Astrocyte of the cerebellum (primary cell): ENCODE measurements at regions not wholly inside any gene's neighbourhood (a gene's known extent, or its start where the extent isn't known, plus 50 kb on each side); places are given as distances from the start of the nearest gene placed in this dataset.

Experiments used
- DNase-seq: peaks from one replicate; pipeline ENCODE4 v3.0.0-alpha.2; 2011; ENCODE audit warnings: low read depth
- H3K4me3 ChIP-seq: 2 replicates; pipeline ENCODE4 v1.5.1; 2011; ENCODE audit warnings: mild to moderate bottlenecking, low read depth, low read length, moderate library complexity
- in situ Hi-C: cut with HindIII; loops from 2 replicates; pipeline ENCODE4 v1.10.0; 2017; ENCODE audit warnings: low sequenced_read_pairs
- TF ChIP-seq, protein P1 (sequence below): IDR thresholded peaks from 2 replicates; pipeline ENCODE4 v1.5.1; 2012; ENCODE audit warnings: low read length, low read depth, moderate library complexity, mild to moderate bottlenecking; ENCODE audit errors: missing control alignments

DNA sequence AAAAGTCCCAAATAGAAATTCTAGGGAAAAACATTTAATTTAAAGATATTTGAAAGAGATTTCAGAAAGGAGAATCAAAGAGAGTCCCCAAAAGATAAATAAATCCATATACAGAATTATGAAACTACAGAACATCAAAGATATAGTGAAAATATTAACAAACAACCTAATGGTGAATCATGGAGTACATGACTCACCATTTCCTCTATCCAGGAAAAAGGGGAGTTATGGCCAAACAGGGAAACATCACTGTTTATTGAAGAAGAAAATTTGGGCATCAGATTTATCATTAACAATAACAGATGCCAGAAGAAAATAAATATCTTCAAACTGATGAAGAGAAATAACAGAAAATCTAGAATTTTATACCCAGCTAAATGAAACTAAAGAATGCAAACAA, 448.3 kb downstream of the CDH2 start:
- no peak for DNase-seq
- in situ Hi-C loops = no loop called here
- TF ChIP-seq, protein P1, sequence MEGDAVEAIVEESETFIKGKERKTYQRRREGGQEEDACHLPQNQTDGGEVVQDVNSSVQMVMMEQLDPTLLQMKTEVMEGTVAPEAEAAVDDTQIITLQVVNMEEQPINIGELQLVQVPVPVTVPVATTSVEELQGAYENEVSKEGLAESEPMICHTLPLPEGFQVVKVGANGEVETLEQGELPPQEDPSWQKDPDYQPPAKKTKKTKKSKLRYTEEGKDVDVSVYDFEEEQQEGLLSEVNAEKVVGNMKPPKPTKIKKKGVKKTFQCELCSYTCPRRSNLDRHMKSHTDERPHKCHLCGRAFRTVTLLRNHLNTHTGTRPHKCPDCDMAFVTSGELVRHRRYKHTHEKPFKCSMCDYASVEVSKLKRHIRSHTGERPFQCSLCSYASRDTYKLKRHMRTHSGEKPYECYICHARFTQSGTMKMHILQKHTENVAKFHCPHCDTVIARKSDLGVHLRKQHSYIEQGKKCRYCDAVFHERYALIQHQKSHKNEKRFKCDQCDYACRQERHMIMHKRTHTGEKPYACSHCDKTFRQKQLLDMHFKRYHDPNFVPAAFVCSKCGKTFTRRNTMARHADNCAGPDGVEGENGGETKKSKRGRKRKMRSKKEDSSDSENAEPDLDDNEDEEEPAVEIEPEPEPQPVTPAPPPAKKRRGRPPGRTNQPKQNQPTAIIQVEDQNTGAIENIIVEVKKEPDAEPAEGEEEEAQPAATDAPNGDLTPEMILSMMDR = no peak
- H3K4me3 ChIP-seq = no peak overlapping the region

DNA sequence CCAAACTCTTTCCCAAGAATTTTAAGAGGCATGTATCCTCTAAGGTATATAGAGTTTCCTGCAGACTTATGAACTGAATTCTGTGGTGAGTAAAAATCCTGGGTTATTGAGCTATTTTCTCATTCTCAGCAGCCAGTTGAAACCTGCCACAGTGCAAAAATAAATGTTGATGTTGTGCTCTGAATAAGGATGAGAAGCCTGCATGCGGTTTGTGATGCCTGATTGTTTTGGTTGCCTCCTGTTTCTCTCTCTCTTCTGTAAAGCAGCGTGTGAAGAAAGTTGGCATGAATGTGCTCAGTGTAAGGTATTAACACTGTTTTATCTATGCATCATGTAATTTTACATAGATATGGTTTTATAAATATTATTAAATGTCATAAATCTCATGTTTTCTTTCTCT, 452.6 kb downstream of the CDH2 start:
- in situ Hi-C loops = no loop called here
- H3K4me3 ChIP-seq = no peak overlapping the region
- TF ChIP-seq, protein P1 = no peak
- DNase-seq = no peak

DNA sequence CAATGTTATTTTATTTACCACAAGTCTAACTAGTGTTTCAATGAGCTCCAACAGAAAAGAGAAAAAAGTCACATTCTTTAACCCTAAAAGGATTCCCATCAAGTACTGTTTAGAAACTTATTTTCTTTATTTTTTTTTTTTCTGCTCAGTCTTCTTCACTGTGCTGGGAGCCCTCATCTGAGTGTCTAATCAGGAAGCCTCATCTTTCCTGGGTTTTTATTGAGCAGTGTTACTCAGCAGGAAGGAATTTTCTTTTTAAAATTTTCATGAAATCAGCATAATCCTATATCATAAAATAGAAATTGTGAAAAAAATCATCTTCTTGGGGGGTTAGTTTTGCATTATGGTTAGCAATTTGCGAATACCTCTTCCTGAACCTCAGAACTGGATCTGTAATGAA, 453.8 kb downstream of the CDH2 start:
- DNase-seq = no peak
- H3K4me3 ChIP-seq = no peak overlapping the region
- in situ Hi-C loops = no loop called here
- TF ChIP-seq, protein P1 = no peak

DNA sequence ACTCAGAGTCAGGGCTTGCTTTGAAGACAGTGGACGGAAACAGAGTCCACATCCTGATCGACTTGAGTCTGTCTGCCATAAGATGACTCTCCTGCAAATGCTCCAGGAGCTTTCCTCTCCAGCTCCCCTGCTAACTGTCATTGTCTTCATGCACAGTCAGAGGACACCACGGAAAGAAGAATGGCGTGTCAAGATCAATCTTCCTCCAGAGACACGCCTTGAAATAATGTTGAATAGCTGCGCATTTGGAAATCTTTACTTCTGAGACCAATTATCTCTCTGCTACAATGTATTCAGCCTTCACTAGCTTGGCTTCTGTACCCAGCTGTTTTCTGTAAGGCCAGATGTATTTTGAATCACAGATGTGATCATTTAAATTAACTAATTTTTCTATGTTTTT, 457.2 kb downstream of the CDH2 start:
- TF ChIP-seq, protein P1 = no peak
- H3K4me3 ChIP-seq = no peak overlapping the region
- DNase-seq = no peak
- in situ Hi-C loops = no loop called here

DNA sequence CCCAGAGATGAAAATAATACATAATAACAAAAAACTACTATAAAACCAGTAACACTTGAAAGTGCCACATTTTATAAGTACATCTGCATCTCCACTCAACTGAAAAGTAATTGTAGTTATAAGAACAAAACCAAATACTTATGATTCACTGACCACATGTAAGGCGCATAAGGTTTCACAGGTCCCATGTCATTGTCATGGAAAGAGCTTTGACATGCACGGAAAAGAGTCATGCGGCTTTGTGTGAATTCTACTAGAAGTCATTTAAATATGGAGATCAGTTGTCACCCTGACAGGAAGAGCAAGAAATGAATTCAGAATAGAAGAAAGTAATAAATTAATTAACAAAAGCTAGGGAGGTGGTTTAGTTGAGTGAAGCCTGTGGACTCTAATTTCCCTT, 459.1 kb downstream of the CDH2 start:
- in situ Hi-C loops = no loop called here

DNA sequence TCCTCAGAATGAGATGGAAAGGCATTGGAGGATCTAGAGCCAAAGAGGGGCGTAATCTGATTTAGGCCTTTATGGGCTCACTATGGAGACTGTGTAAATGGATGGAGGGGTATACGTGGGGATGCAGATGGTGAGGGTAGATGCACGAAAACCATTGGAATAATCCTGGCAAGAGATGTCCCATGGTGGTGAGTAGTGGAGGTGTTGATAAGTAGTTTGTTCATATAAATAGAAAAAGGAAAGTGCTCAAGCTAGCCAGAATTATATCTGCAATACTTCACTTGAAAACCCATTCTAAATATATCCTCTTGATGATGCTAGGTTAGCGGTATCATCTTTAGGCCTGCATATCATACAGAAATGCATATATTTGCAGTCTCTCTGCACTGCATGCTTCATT, 459.7 kb downstream of the CDH2 start:
- in situ Hi-C loops = no loop called here
- TF ChIP-seq, protein P1 = no peak

More for the DNA sequence above, 459.1 kb downstream of the CDH2 start:
- no peak overlapping the region for H3K4me3 ChIP-seq
- peak; percentile 45 for DNase-seq
- TF ChIP-seq, protein P1 = no peak

DNA sequence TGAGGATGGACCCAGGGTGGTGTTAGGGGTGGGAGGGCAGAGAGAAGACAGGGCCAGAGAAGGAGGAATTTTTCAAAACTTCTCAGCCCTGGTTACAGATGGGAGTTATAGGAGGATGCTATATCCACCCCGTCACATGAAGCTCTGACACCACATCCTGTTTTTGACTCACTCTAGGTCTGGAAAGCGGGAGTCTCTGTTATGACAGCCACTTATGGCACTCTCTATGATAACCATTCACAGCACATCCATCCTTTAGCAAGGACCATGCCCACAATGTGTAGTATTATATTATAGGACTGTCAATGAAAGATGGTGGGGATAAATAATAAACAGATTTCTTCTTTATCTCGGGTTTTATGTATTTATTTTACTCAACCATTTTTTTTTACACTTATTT, 461.2 kb downstream of the CDH2 start:
- H3K4me3 ChIP-seq = no peak overlapping the region
- TF ChIP-seq, protein P1 = no peak
- in situ Hi-C loops = no loop called here
- no peak for DNase-seq

More for the DNA sequence above, 459.7 kb downstream of the CDH2 start:
- H3K4me3 ChIP-seq = no peak overlapping the region
- DNase-seq = no peak
